HepG2 (cell line): ENCODE measurements at regions not wholly inside any gene's neighbourhood (a gene's known extent, or its start where the extent isn't known, plus 50 kb on each side); places are given as distances from the start of the nearest gene placed in this dataset.

ENCODE experiments used
- ATAC-seq: fragments of 200-7000 bp; cut with Tn5 transposase; 3 replicates; pipeline ENCODE4 v1.9.1; 2020; ENCODE audit warnings: mild to moderate bottlenecking, moderate library complexity
- BruUV-seq: library from RNA; stranded (reverse); fragments of 400-500 nt; replicated peaks from 2 replicates; lab custom pipeline; 2021; lab: Mats Ljungman, UMichigan
- CTCF ChIA-PET: fragments of 300-600 bp; formaldehyde crosslinking; extraction: SDS; loops from one replicate; lab custom pipeline; 2021; ENCODE audit warnings: low total read pairs, inconsistent platforms, low intra/inter-chr PET ratio; lab: Yijun Ruan, JAX
- POLR2A ChIA-PET: fragments of 350-600 bp; sonication (Branson Sonifier 250); formaldehyde crosslinking; loops from one replicate; lab custom pipeline; 2020; ENCODE audit warnings: antibody characterized with exemption, inconsistent platforms; lab: Yijun Ruan, JAX
- DNase-seq: peaks from one replicate; pipeline ENCODE4 v3.0.0-alpha.2; 2015; ENCODE audit warnings: low spot score
- FAIRE-seq: peaks from 3 replicates; lab custom pipeline; 2011; peaks lifted over from hg19 to GRCh38; lab: Jason Lieb, UNC
- H2AFZ ChIP-seq: one replicate; pipeline ENCODE4 v1.6.1; 2011; ENCODE audit warnings: low read length, inconsistent platforms
- H3K27ac ChIP-seq: fragments of 300-600 bp; 3 replicates; pipeline ENCODE4 v1.8.0; 2011; ENCODE audit warnings: mixed run types, mild to moderate bottlenecking, mixed read lengths, low read length, inconsistent platforms; ENCODE audit not compliant: insufficient read depth; ENCODE audit errors: extremely low read length
- H3K27me3 ChIP-seq, 2 experiments: fragments of 200-600 bp in 1 of 2; 2 replicates in 1 of 2; 3 replicates in 1 of 2; pipeline versions ENCODE4 v1.6.0 to v1.8.0; 2011; ENCODE audit warnings: low read length in 2 of 2, mild to moderate bottlenecking in 2 of 2, moderate library complexity in 2 of 2, inconsistent platforms in 1 of 2; ENCODE audit not compliant: insufficient read depth in 2 of 2, control insufficient read depth in 1 of 2
- H3K36me3 ChIP-seq, 2 experiments: fragments of 200-600 bp in 1 of 2; replicated peaks in 1 of 2; 2 replicates in 1 of 2; 3 replicates in 1 of 2; pipeline versions ENCODE4 v1.5.1 to v1.8.0; 2011; ENCODE audit warnings: low read length in 2 of 2, inconsistent platforms in 1 of 2; ENCODE audit not compliant: insufficient read depth in 2 of 2, control insufficient read depth in 1 of 2
- H3K4me1 ChIP-seq: 2 replicates; pipeline ENCODE4 v1.5.1; 2012; ENCODE audit warnings: low read length, inconsistent platforms; ENCODE audit not compliant: insufficient read depth
- H3K4me2 ChIP-seq: 2 replicates; pipeline ENCODE4 v1.6.0; 2011; ENCODE audit warnings: low read depth, low read length, inconsistent platforms
- H3K4me3 ChIP-seq, 3 experiments: fragments of 200-600 bp in 1 of 3; sonication (generic), shearing (Covaris generic) in 1 of 3; replicated peaks in 1 of 3; 2 replicates each; pipeline ENCODE4 v1.5.1; 2011 to 2016; ENCODE audit warnings: low read length in 3 of 3, inconsistent platforms in 2 of 3, low read depth in 2 of 3, mild to moderate bottlenecking in 2 of 3, control low read depth in 1 of 3, mixed read lengths in 1 of 3; ENCODE audit not compliant: insufficient read depth in 1 of 3
- H3K79me2 ChIP-seq: one replicate; pipeline ENCODE4 v1.6.1; 2011; ENCODE audit warnings: low read length, inconsistent platforms; ENCODE audit not compliant: insufficient read depth
- H3K9ac ChIP-seq: 2 replicates; pipeline ENCODE4 v1.6.0; 2011; ENCODE audit warnings: mild to moderate bottlenecking, low read depth, low read length, inconsistent platforms; ENCODE audit not compliant: insufficient read depth
- H3K9me3 ChIP-seq: 2 replicates; pipeline ENCODE4 v1.5.1; 2012; ENCODE audit warnings: mild to moderate bottlenecking, low read length
- H4K20me1 ChIP-seq: 2 replicates; pipeline ENCODE4 v1.6.0; 2011; ENCODE audit warnings: inconsistent platforms, mild to moderate bottlenecking, low read length, moderate library complexity; ENCODE audit not compliant: insufficient read depth
- ATF6 ChIP-seq: sonication (generic); formaldehyde crosslinking; conservative IDR thresholded peaks from 2 replicates; pipeline ENCODE4 v1.4.0; 2020; ENCODE audit warnings: missing genetic modification reagents
- CEBPZ ChIP-seq: IDR thresholded peaks from 2 replicates; pipeline ENCODE4 v1.6.1; 2012; ENCODE audit warnings: low read length, improper control_type of control experiment
- HDAC2 ChIP-seq: sonication (generic); formaldehyde crosslinking; IDR thresholded peaks from 2 replicates; pipeline ENCODE4 v1.4.0; 2020; ENCODE audit warnings: missing genetic modification reagents
- MAFF ChIP-seq: IDR thresholded peaks from 2 replicates; pipeline ENCODE4 v1.6.1; 2011; ENCODE audit warnings: low read depth, low read length, improper control_type of control experiment
- TEAD3 ChIP-seq: optimal IDR thresholded peaks from 2 replicates; pipeline ENCODE3; 2016; ENCODE audit warnings: borderline replicate concordance
- USF2 ChIP-seq, 2 experiments: sonication (generic) in 1 of 2; formaldehyde crosslinking in 1 of 2; IDR thresholded peaks; 2 replicates each; pipeline versions ENCODE4 v1.5.1 to v1.6.1; 2011 to 2020; ENCODE audit warnings: borderline replicate concordance in 1 of 2, low read depth in 1 of 2, low read length in 1 of 2, mild to moderate bottlenecking in 1 of 2, missing genetic modification reagents in 1 of 2, moderate library complexity in 1 of 2
- ZBED4 ChIP-seq: sonication (generic); formaldehyde crosslinking; IDR thresholded peaks from 2 replicates; pipeline ENCODE4 v1.4.0; 2020; ENCODE audit warnings: missing genetic modification reagents, borderline replicate concordance
- ZNF30 ChIP-seq: sonication (generic); formaldehyde crosslinking; IDR thresholded peaks from 2 replicates; pipeline ENCODE4 v1.5.0; 2020; ENCODE audit warnings: mild to moderate bottlenecking, missing genetic modification reagents
- ZNF335 ChIP-seq: sonication (generic); formaldehyde crosslinking; IDR thresholded peaks from 2 replicates; pipeline ENCODE4 v1.4.0; 2020; ENCODE audit warnings: missing genetic modification reagents
- ZNF354B ChIP-seq: sonication (generic); formaldehyde crosslinking; IDR thresholded peaks from 2 replicates; pipeline ENCODE4 v1.8.0; 2022; ENCODE audit warnings: mild to moderate bottlenecking, missing genetic modification reagents
- ZNF431 ChIP-seq: sonication (generic); formaldehyde crosslinking; IDR thresholded peaks from 2 replicates; pipeline ENCODE4 v1.9.0; 2022; ENCODE audit warnings: missing genetic modification reagents, low read depth, mild to moderate bottlenecking, borderline replicate concordance
- ZNF670 ChIP-seq: sonication (generic); formaldehyde crosslinking; IDR thresholded peaks from 2 replicates; pipeline ENCODE4 v1.8.0; 2022; ENCODE audit warnings: mild to moderate bottlenecking, missing genetic modification reagents, borderline replicate concordance
- ZSCAN20 ChIP-seq: sonication (generic); formaldehyde crosslinking; IDR thresholded peaks from 2 replicates; pipeline ENCODE4 v1.4.0; 2020; ENCODE audit warnings: missing genetic modification reagents, mild to moderate bottlenecking, borderline replicate concordance
- WGBS: methylation state at CpG from one replicate; pipeline ENCODE4 v1.1.6; 2017; ENCODE audit warnings: low lambda C conversion rate; 5-methylcytosine and 5-hydroxymethylcytosine counted together
- in situ Hi-C: cut with HindIII; loops from 2 replicates; pipeline ENCODE4 v1.10.0; 2017; ENCODE audit warnings: low pct_unique_long_range_greater_than_20kb; ENCODE audit not compliant: extremely low pct_ligation_motif_present
- intact Hi-C: fragments of 100-400 bp; cut with micrococcal nuclease; formaldehyde crosslinking; loops from one replicate; pipeline ENCODE4 v1.10.0; 2022; ENCODE audit not compliant: unreplicated experiment

GRCh38 chr17:71593078-71593477 is 527.7 kb upstream of the SOX9 start:
- Histone ChIP-seq H3K79me2 (no peaks in the 10 kb centered on the region), H4K20me1 (no peaks in the 10 kb centered on the region), H3K4me3 (no peak overlapping the region), H3K27me3 (no peaks in the 10 kb centered on the region), H3K27ac (no peak overlapping the region), H3K36me3 (no peaks in the 10 kb centered on the region), H3K9me3 (no peaks in the 10 kb centered on the region), H3K4me1 (no peaks in the 10 kb centered on the region), H3K9ac (no peak overlapping the region), H2AFZ (no peak overlapping the region), H3K4me2 (no peak overlapping the region)
- FAIRE-seq (no peak), DNase-seq (no peak), ATAC-seq (no peak)
- no TSS peak for BruUV-seq
- 0% methylated on average over 1 of the region's 1 CpG for WGBS
- POLR2A ChIA-PET: no interaction called here
- intact Hi-C loops: no loop called here
- CTCF ChIA-PET: no interaction called here
- in situ Hi-C loops: no loop called here
- TF ChIP-seq ZNF30 (CRISPR knock-in tag): no peak
- no peak for TF ChIP-seq ZSCAN20 (CRISPR knock-in tag)
- no peak for TF ChIP-seq ZNF670
- no peak for TF ChIP-seq ZNF335 (CRISPR knock-in tag)
- TF ChIP-seq ZNF431 (CRISPR knock-in tag): no peak
- no peak for TF ChIP-seq ZNF354B (CRISPR knock-in tag)
- no peak for TF ChIP-seq HDAC2 (CRISPR knock-in tag)
- no peak for TF ChIP-seq ZBED4 (CRISPR knock-in tag)
- no peak for TF ChIP-seq MAFF
- no peak for TF ChIP-seq ATF6 (CRISPR knock-in tag)
- TF ChIP-seq TEAD3 (CRISPR knock-in tag): no peak
- TF ChIP-seq CEBPZ: no peak
- TF ChIP-seq USF2 (IDR thresholded peaks at IDR 0.05; ENCODE audit: low read depth, low read length): no peak
- TF ChIP-seq USF2 (CRISPR knock-in tag; IDR thresholded peaks at IDR 0.05; ENCODE audit: borderline replicate concordance): no peak
